ENCODE measurements at regions not wholly inside any gene's neighbourhood (a gene's known extent, or its start where the extent isn't known, plus 50 kb on each side); places are given as distances from the start of the nearest gene placed in this dataset.

- TF ChIP-seq REST (IDR thresholded peaks at IDR 0.05; ENCODE audit: unreplicated experiment) = no peak
Measured at GRCh38 chr22:47768027-47768426, 1005.6 kb downstream of the TBC1D22A start (continued).

- Histone ChIP-seq H3K4me2 (no peak overlapping the region), H3F3A (replicated peaks; ENCODE audit: low read depth) (no peaks in the 10 kb centered on the region), H3K27me3 (ENCODE audit: insufficient read depth) (no peaks in the 10 kb centered on the region), H3K36me3 (ENCODE audit: insufficient read depth) (peaks cover 10% of the 10 kb centered on the region), H3K9me2 (ENCODE audit: insufficient read depth) (no peaks in the 10 kb centered on the region), H3K27ac (ENCODE audit: low read depth) (no peak overlapping the region), H3K4me3 (no peak overlapping the region), H4K20me1 (replicated peaks; ENCODE audit: insufficient read depth) (no peaks in the 10 kb centered on the region), H3K4me1 (ENCODE audit: insufficient read depth) (no peaks in the 10 kb centered on the region), H3K79me2 (replicated peaks; ENCODE audit: insufficient read depth) (no peaks in the 10 kb centered on the region), H2AFZ (no peak overlapping the region)
- ATAC-seq (no peak), DNase-seq (ENCODE audit: low spot score) (no peak)
- no peak overlapping the region for H3K27ac Mint-ChIP-seq
- no peaks in the 10 kb centered on the region; the same call in 2 of the 3 replicates for H3K36me3 Mint-ChIP-seq (ENCODE audit: low read depth)
- no peaks in the 10 kb centered on the region; the same call in 2 of the 3 replicates for H3K4me1 Mint-ChIP-seq
- H3K4me3 Mint-ChIP-seq = no peak overlapping the region
- H3K9me3 Mint-ChIP-seq = peaks cover 20% of the 10 kb centered on the region
- peaks cover under 1% of the 10 kb centered on the region for H3K27me3 Mint-ChIP-seq (ENCODE audit: insufficient read depth, low read depth, poor library complexity)
- no peak for TF ChIP-seq ETS1 (IDR thresholded peaks at IDR 0.05)
- no peak for TF ChIP-seq ZNF462 (CRISPR knock-in tag; IDR thresholded peaks at IDR 0.05)
- no peak for TF ChIP-seq JUNB (IDR thresholded peaks at IDR 0.05; ENCODE audit: unreplicated experiment)
- TF ChIP-seq NANOG (IDR thresholded peaks at IDR 0.05; ENCODE audit: borderline replicate concordance) = no peak
- no peak for TF ChIP-seq ZNF331 (CRISPR knock-in tag; IDR thresholded peaks at IDR 0.05; ENCODE audit: low read depth)
- TF ChIP-seq ZNF114 (CRISPR knock-in tag; IDR thresholded peaks at IDR 0.05) = no peak
- no peak for TF ChIP-seq CTCF (conservative IDR thresholded peaks at IDR 0.05; ENCODE audit: low read depth in 2 of 2)
- no peak for TF ChIP-seq CREB1 (CRISPR knock-in tag; IDR thresholded peaks at IDR 0.05; ENCODE audit: low read depth)
- no peak for TF ChIP-seq EZH2phosphoT487 (IDR thresholded peaks at IDR 0.05; ENCODE audit: unreplicated experiment)
- TF ChIP-seq POLR2AphosphoS5 (IDR thresholded peaks at IDR 0.05; ENCODE audit: low read depth) = no peak
- TF ChIP-seq STAT1 (IDR thresholded peaks at IDR 0.05; ENCODE audit: unreplicated experiment) = no peak
Measured at GRCh38 chr22:47767403-47767802, 1005.0 kb downstream of the TBC1D22A start.

Data from GM23338 (cell line).